Upper lobe of left lung (tissue), 6 donors: ENCODE measurements at regions not wholly inside any gene's neighbourhood (a gene's known extent, or its start where the extent isn't known, plus 50 kb on each side); places are given as distances from the start of the nearest gene placed in this dataset.

Experiments used
- ATAC-seq, 2 donors: fragments of 200-7000 bp; cut with Tn5 transposase; one replicate each; pipeline ENCODE4 v1.9.1; 2022; ENCODE audit warnings: mild to moderate bottlenecking in 2 of 2, moderate library complexity in 2 of 2; ENCODE audit not compliant: low FRiP score in 2 of 2
- DNase-seq, 2 donors: peaks; one replicate each; pipeline ENCODE4 v3.0.0-alpha.2; 2019 to 2020
- H3K27ac ChIP-seq, 4 donors: fragments of 200-600 bp; sonication (generic); one replicate each; pipeline ENCODE4 v1.5.1; 2016 to 2019
- H3K27me3 ChIP-seq, 4 donors: fragments of 200-600 bp; sonication (generic); one replicate each; pipeline ENCODE4 v1.5.1; 2017 to 2019
- H3K36me3 ChIP-seq, 4 donors: fragments of 200-600 bp; sonication (generic); one replicate each; pipeline ENCODE4 v1.5.1; 2016 to 2019
- H3K4me1 ChIP-seq, 4 donors: fragments of 200-600 bp; sonication (generic); one replicate each; pipeline ENCODE4 v1.5.1; 2018 to 2019
- H3K4me3 ChIP-seq, 4 donors: fragments of 200-600 bp; sonication (generic); one replicate each; pipeline ENCODE4 v1.5.1; 2017 to 2019; ENCODE audit warnings: mild to moderate bottlenecking in 2 of 4, moderate library complexity in 1 of 4
- H3K9me3 ChIP-seq, 4 donors: fragments of 200-600 bp; sonication (generic); one replicate each; pipeline ENCODE4 v1.5.1; 2018 to 2019
- EP300 ChIP-seq, 4 donors: sonication (generic); formaldehyde crosslinking; IDR thresholded peaks; one replicate each; pipeline ENCODE4 v1.5.1; 2017; ENCODE audit warnings: antibody characterized with exemption in 4 of 4, control low read depth in 2 of 4
- POLR2A ChIP-seq, 4 donors: fragments of 450-650 bp; IDR thresholded peaks; one replicate each; pipeline ENCODE4 v1.5.1; 2016 to 2017; ENCODE audit warnings: antibody characterized with exemption in 4 of 4, mild to moderate bottlenecking in 2 of 4
- POLR2AphosphoS5 ChIP-seq, 2 donors: sonication (generic); formaldehyde crosslinking; IDR thresholded peaks; one replicate each; pipeline ENCODE4 v1.5.1; 2017; ENCODE audit warnings: antibody characterized with exemption in 2 of 2
- WGBS, 2 donors: methylation state at CpG; one replicate each; pipeline ENCODE4 v1.1.5; 2017 to 2018; 5-methylcytosine and 5-hydroxymethylcytosine counted together
- TF ChIP-seq, protein P1 (sequence below), 6 experiments: fragments of 450-650 bp in 4 of 6; fragments of 200-600 bp in 2 of 6; sonication (generic) in 2 of 6; IDR thresholded peaks; one replicate each; pipeline ENCODE4 v1.5.1; 2016 to 2019; ENCODE audit warnings: antibody characterized with exemption in 6 of 6
- donor health status: DM: no; HTN: no; CAD: no; lungs with moderate emphysema.
- donor health status: DM: no; HTN: yes; CAD: no; lungs with severe emphysema.

DNA sequence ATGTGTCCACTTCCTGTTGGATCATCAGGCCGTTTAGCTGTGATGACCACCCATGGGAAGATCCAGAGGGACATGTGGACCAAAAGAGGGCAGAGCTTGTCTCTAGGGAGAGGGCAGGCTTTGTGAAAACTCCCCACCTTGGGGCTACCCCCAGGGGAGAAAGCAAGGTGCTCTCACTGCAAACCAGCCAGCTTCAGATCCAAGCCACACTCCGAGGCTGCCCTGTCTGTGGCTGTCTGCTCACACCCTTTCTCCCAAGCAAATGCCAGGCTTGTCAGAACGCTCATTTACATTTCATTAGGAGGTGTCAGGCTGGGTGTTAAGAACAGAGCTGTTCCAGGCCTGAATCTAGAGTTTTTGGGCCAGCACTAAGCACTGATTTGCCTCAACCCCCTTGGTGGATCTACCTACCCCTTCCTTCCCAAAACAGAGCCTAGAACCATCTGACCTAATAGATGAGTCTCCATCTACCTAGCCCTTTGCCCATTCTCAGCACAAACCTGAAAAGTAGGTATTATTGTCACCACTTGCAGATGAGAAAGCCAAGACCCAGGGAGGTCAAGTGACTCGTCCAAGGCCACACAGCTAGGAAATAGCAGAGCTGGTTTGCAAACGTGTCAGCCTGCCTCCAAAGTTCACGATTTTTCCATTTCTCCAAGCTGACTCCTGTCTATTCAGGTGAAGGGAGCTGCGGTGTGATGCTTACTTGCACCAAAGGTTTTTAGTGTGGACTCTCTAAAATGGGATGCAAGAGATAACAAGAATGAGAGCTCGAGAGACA is 130.9 kb downstream of the EMX2 start:
- no peaks in the 10 kb centered on the region for H3K27me3 ChIP-seq
- no peak overlapping the region for H3K4me3 ChIP-seq
- no peaks in the 10 kb centered on the region for H3K9me3 ChIP-seq
- 71 to 83% methylated on average over 7 to 8 of the region's 8 CpGs for WGBS, 2 donors
- ATAC-seq: no peak
- no peak overlapping the region for H3K27ac ChIP-seq
- DNase-seq: no peak
- no peak for TF ChIP-seq EP300 (IDR thresholded peaks at IDR 0.05)
- TF ChIP-seq POLR2AphosphoS5 (IDR thresholded peaks at IDR 0.05): no peak
- TF ChIP-seq, protein P1, sequence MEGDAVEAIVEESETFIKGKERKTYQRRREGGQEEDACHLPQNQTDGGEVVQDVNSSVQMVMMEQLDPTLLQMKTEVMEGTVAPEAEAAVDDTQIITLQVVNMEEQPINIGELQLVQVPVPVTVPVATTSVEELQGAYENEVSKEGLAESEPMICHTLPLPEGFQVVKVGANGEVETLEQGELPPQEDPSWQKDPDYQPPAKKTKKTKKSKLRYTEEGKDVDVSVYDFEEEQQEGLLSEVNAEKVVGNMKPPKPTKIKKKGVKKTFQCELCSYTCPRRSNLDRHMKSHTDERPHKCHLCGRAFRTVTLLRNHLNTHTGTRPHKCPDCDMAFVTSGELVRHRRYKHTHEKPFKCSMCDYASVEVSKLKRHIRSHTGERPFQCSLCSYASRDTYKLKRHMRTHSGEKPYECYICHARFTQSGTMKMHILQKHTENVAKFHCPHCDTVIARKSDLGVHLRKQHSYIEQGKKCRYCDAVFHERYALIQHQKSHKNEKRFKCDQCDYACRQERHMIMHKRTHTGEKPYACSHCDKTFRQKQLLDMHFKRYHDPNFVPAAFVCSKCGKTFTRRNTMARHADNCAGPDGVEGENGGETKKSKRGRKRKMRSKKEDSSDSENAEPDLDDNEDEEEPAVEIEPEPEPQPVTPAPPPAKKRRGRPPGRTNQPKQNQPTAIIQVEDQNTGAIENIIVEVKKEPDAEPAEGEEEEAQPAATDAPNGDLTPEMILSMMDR (IDR thresholded peaks at IDR 0.05): no peak
- no peak for TF ChIP-seq POLR2A (IDR thresholded peaks at IDR 0.05)
- no peaks in the 10 kb centered on the region for H3K36me3 ChIP-seq
- H3K4me1 ChIP-seq: no peaks in the 10 kb centered on the region

DNA sequence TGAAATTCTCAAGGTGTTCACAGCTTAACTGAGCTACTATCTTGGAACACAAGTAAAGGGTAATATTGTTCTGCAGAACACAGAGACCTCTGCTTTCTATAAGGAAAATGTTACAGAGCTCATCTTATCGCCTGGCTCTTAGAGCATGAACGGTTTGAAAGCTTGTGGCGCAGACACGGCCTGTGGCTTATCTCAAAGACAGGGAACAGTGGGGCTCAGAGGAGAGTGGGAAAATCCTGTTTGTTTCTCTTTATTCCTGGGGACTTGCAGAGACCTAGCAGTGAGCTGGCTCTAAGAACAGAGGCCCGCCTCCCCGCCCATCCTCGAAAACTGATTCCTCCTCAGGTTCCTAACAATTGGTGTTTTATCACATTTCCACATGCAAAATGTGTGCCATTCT is 131.7 kb downstream of the EMX2 start:
- no peak for ATAC-seq
- no peak for DNase-seq
- H3K27ac ChIP-seq: no peak overlapping the region
- H3K9me3 ChIP-seq: no peaks in the 10 kb centered on the region
- no peaks in the 10 kb centered on the region for H3K4me1 ChIP-seq
- no peak overlapping the region for H3K4me3 ChIP-seq
- 80% methylated on average over 7 of the region's 7 CpGs for WGBS, 2 donors
- TF ChIP-seq POLR2A (IDR thresholded peaks at IDR 0.05): no peak
- TF ChIP-seq, protein P1 (IDR thresholded peaks at IDR 0.05): no peak
- no peak for TF ChIP-seq POLR2AphosphoS5 (IDR thresholded peaks at IDR 0.05)
- TF ChIP-seq EP300 (IDR thresholded peaks at IDR 0.05): no peak
- no peaks in the 10 kb centered on the region for H3K36me3 ChIP-seq
- no peaks in the 10 kb centered on the region for H3K27me3 ChIP-seq

DNA sequence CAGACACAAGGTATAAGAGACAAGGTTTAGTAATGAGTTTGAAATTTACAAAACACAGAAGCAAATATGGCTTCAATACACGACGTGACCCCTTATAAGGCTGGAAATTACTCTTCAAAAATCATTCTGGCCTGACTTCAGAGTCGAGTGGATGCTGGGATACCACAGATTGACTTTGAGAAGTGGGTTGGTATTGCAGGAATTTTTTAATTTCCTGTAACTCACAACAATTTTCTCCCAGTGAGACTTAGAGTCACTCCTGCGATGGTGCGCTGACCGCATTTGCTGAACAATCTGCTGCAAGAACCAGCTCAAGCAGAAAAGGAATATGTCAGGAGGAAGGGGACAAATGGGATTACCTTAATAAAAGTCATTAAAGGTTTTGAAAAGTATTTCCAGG is 132.1 kb downstream of the EMX2 start:
- H3K27ac ChIP-seq: no peak overlapping the region
- no peak overlapping the region for H3K4me3 ChIP-seq
- TF ChIP-seq POLR2AphosphoS5 (IDR thresholded peaks at IDR 0.05): no peak
- TF ChIP-seq, protein P1 (IDR thresholded peaks at IDR 0.05): no peak
- no peak for TF ChIP-seq POLR2A (IDR thresholded peaks at IDR 0.05)
- no peak for TF ChIP-seq EP300 (IDR thresholded peaks at IDR 0.05)
- ATAC-seq: no peak
- no peaks in the 10 kb centered on the region for H3K4me1 ChIP-seq
- H3K36me3 ChIP-seq: no peaks in the 10 kb centered on the region
- H3K27me3 ChIP-seq: no peaks in the 10 kb centered on the region
- DNase-seq: no peak
- 73 to 79% methylated on average over 6 of the region's 6 CpGs for WGBS, 2 donors
- H3K9me3 ChIP-seq: no peaks in the 10 kb centered on the region

DNA sequence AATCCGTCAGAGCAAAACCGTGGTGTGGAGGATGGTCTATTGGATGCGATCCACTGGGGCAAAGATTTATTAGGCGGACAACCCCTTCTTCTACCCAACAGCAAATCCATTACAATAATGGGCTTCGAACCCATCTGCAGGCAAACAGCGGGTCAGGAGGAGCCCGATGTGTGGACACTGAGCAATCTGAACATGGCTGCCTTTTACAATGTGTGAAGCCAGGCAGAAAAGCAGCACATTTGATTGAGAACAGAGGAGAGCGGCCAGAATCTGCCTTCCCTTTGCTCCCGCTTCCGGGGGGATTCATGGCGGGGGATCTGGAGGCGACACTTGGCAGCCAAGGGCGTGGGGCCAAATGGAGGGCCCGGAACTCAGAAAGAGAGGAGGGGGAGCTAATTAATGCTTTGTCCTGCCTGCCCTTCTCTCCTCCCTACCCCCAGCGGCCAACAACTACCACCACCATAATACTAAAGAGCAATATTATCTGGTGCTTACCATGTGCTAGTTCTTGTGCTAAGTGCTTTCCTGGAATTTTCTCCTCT is 133.0 kb downstream of the EMX2 start:
- ATAC-seq (no peak), DNase-seq (no peak)
- no peak for TF ChIP-seq EP300 (IDR thresholded peaks at IDR 0.05)
- TF ChIP-seq POLR2AphosphoS5 (IDR thresholded peaks at IDR 0.05): no peak
- no peak for TF ChIP-seq POLR2A (IDR thresholded peaks at IDR 0.05)
- TF ChIP-seq, protein P1 (IDR thresholded peaks at IDR 0.05): no peak
- Histone ChIP-seq H3K27ac (no peak overlapping the region), H3K4me1 (no peaks in the 10 kb centered on the region), H3K9me3 (no peaks in the 10 kb centered on the region), H3K4me3 (no peak overlapping the region), H3K36me3 (no peaks in the 10 kb centered on the region), H3K27me3 (no peaks in the 10 kb centered on the region)
- WGBS, 2 donors: 63 to 76% methylated on average over 15 of the region's 15 CpGs

DNA sequence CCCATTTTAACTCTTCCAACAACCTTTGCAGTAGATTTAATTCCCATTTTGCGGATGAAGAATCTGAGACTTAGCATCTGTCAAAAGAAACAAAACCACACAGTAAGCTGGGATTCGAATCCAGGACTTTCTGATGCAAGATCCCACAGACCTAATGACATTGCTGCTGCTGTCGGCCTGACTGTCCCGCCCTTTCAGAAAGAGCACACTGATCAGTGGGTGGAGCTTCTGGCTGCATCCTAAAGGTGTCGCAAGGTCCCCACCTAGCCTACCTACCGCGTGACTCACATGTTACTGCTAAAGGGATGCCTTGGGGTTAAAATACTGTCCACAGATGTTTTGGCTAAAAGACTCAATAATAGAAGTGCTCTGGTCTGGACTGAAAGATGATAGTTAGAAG is 134.7 kb downstream of the EMX2 start:
- ATAC-seq: no peak

More for the DNA sequence above, 134.7 kb downstream of the EMX2 start:
- H3K4me3 ChIP-seq: no peak overlapping the region
- H3K36me3 ChIP-seq: no peaks in the 10 kb centered on the region
- 63 to 77% methylated on average over 6 to 7 of the region's 7 CpGs for WGBS, 2 donors
- no peaks in the 10 kb centered on the region for H3K27me3 ChIP-seq
- TF ChIP-seq POLR2AphosphoS5 (IDR thresholded peaks at IDR 0.05) (no peak), POLR2A (IDR thresholded peaks at IDR 0.05) (no peak), EP300 (IDR thresholded peaks at IDR 0.05) (no peak)
- TF ChIP-seq, protein P1 (IDR thresholded peaks at IDR 0.05): no peak
- DNase-seq: no peak
- no peaks in the 10 kb centered on the region for H3K4me1 ChIP-seq
- no peaks in the 10 kb centered on the region for H3K9me3 ChIP-seq
- no peak overlapping the region for H3K27ac ChIP-seq
